GM21737 (cell line): ENCODE measurements at regions not wholly inside any gene's neighbourhood (a gene's known extent, or its start where the extent isn't known, plus 50 kb on each side); places are given as distances from the start of the nearest gene placed in this dataset.
"Not testable (repeated sequence)": the region's sequence is repeated elsewhere in the genome, so short reads cannot be mapped to it uniquely, and the experiment has no call there.

Experiments
- ATAC-seq: cut with Tn5 transposase; IDR thresholded peaks from one replicate; pipeline ENCODE4 v1.9.1; 2021; ENCODE audit warnings: mild to moderate bottlenecking, moderate library complexity; ENCODE audit not compliant: unreplicated experiment

GRCh38 chr13:82294226-82294625, 1588.0 kb downstream of the SLITRK1 start:
- ATAC-seq: no peak

GRCh38 chr13:82292334-82292733, 1589.9 kb downstream of the SLITRK1 start:
- ATAC-seq: no peak

- ATAC-seq: no peak
Measured at GRCh38 chr13:82291852-82292251, 1590.4 kb downstream of the SLITRK1 start.

- ATAC-seq: no peak
Measured at GRCh38 chr13:82275644-82276043, 1606.6 kb downstream of the SLITRK1 start.

- no peak for ATAC-seq
Measured at GRCh38 chr13:82259284-82259683, 1623.0 kb downstream of the SLITRK1 start.

- no peak for ATAC-seq
Measured at GRCh38 chr13:82257790-82258507, 1624.3 kb downstream of the SLITRK1 start.

- no peak for ATAC-seq
Measured at GRCh38 chr13:82248762-82249161, 1633.5 kb downstream of the SLITRK1 start.

GRCh38 chr13:82245860-82246259, 1636.4 kb downstream of the SLITRK1 start:
- ATAC-seq: no peak

- ATAC-seq: no peak
Measured at GRCh38 chr13:82224806-82225205, 1657.5 kb downstream of the SLITRK1 start.

- ATAC-seq: no peak
Measured at GRCh38 chr13:82221621-82222020, 1660.7 kb downstream of the SLITRK1 start.

- no peak for ATAC-seq
Measured at GRCh38 chr13:82220641-82221040, 1661.6 kb downstream of the SLITRK1 start.

- no peak for ATAC-seq
Measured at GRCh38 chr13:82216165-82216564, 1666.1 kb downstream of the SLITRK1 start.

- no peak for ATAC-seq
Measured at GRCh38 chr13:82214341-82214740, 1667.9 kb downstream of the SLITRK1 start.

- no peak for ATAC-seq
Measured at GRCh38 chr13:82206241-82206640, 1676.0 kb downstream of the SLITRK1 start.

- no peak for ATAC-seq
Measured at GRCh38 chr13:82202398-82202797, 1679.9 kb downstream of the SLITRK1 start.

- no peak for ATAC-seq
Measured at GRCh38 chr13:82196087-82196486, 1686.2 kb downstream of the SLITRK1 start.

- no peak for ATAC-seq
Measured at GRCh38 chr13:82187227-82187626, 1695.0 kb downstream of the SLITRK1 start.

GRCh38 chr13:82176751-82177150, 1705.5 kb downstream of the SLITRK1 start:
- ATAC-seq: no peak

- ATAC-seq: no peak
Measured at GRCh38 chr13:82165396-82166174, 1716.7 kb downstream of the SLITRK1 start.

- ATAC-seq: not testable (repeated sequence)
Measured at GRCh38 chr13:82164780-82165395, 1717.4 kb downstream of the SLITRK1 start.

GRCh38 chr13:82147526-82147925, 1734.7 kb downstream of the SLITRK1 start:
- no peak for ATAC-seq

- ATAC-seq: no peak
Measured at GRCh38 chr13:82136880-82137279, 1745.4 kb downstream of the SLITRK1 start.
